Tibial artery (tissue), 4 donors: ENCODE measurements at regions not wholly inside any gene's neighbourhood (a gene's known extent, or its start where the extent isn't known, plus 50 kb on each side); places are given as distances from the start of the nearest gene placed in this dataset.

ENCODE experiments used
- DNase-seq, 2 donors: peaks; one replicate each; pipeline ENCODE4 v3.0.0-alpha.2; 2019
- H3K27ac ChIP-seq, 2 donors: fragments of 200-600 bp; sonication (generic) in 1 of 2; 1 replicate in 1 of 2; 2 replicates in 1 of 2; pipeline ENCODE4 v1.5.1; 2018 to 2019; ENCODE audit warnings: mild to moderate bottlenecking in 1 of 2
- H3K27me3 ChIP-seq, 2 donors: fragments of 200-600 bp; sonication (generic) in 1 of 2; one replicate each; pipeline versions ENCODE4 v1.5.1 to v1.6.0; 2016 to 2019
- H3K36me3 ChIP-seq, 3 donors: fragments of 200-600 bp; sonication (generic) in 2 of 3; one replicate each; pipeline ENCODE4 v1.5.1; 2016 to 2019; ENCODE audit warnings: mild to moderate bottlenecking in 2 of 3
- H3K4me1 ChIP-seq, 4 donors: fragments of 200-600 bp; sonication (generic) in 2 of 4; 1 replicate in 3 of 4; 2 replicates in 1 of 4; pipeline ENCODE4 v1.5.1; 2016 to 2019
- H3K4me3 ChIP-seq, 2 donors: fragments of 200-600 bp; sonication (generic) in 1 of 2; 1 replicate in 1 of 2; 2 replicates in 1 of 2; pipeline ENCODE4 v1.5.1; 2018 to 2019; ENCODE audit warnings: mild to moderate bottlenecking in 2 of 2
- H3K9me3 ChIP-seq, 3 donors: fragments of 200-600 bp; sonication (generic) in 1 of 3; one replicate each; pipeline ENCODE4 v1.5.1; 2016 to 2019
- intact Hi-C: fragments of 100-400 bp; cut with DNase I; formaldehyde crosslinking; loops from one replicate; pipeline ENCODE4 v1.15.0; 2023; ENCODE audit warnings: low total_unique reads
- TF ChIP-seq, protein P1 (sequence below), 2 experiments: fragments of 200-600 bp in 1 of 2; fragments of 450-650 bp in 1 of 2; IDR thresholded peaks; one replicate each; pipeline ENCODE4 v1.5.1; 2017 to 2019; ENCODE audit warnings: antibody characterized with exemption in 2 of 2, mild to moderate bottlenecking in 1 of 2, moderate library complexity in 1 of 2

DNA sequence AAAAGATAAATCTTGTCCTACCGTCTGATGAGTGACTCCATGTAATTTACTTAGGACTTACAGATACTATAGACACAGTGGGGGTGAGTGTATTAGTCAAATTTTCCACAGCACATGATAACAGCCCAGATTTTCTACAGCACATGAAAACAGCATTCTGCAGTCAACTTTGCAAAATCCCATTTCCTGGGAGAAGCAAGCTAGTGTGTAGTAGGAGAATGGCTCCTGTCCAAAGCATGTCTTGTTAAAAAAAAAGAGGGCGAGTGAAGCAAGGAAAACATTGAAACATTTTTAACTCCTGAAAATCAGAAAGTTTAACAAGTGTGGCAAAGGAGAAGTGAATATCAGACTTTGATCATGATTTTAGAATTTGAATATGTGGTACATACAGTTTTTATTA, 817.8 kb upstream of the FAM98A start:
- no peak overlapping the region for H3K4me3 ChIP-seq
- no peaks in the 10 kb centered on the region for H3K36me3 ChIP-seq
- H3K27me3 ChIP-seq: no peaks in the 10 kb centered on the region
- H3K9me3 ChIP-seq: no peaks in the 10 kb centered on the region
- H3K4me1 ChIP-seq: no peaks in the 10 kb centered on the region
- H3K27ac ChIP-seq: no peak overlapping the region
- TF ChIP-seq, protein P1, sequence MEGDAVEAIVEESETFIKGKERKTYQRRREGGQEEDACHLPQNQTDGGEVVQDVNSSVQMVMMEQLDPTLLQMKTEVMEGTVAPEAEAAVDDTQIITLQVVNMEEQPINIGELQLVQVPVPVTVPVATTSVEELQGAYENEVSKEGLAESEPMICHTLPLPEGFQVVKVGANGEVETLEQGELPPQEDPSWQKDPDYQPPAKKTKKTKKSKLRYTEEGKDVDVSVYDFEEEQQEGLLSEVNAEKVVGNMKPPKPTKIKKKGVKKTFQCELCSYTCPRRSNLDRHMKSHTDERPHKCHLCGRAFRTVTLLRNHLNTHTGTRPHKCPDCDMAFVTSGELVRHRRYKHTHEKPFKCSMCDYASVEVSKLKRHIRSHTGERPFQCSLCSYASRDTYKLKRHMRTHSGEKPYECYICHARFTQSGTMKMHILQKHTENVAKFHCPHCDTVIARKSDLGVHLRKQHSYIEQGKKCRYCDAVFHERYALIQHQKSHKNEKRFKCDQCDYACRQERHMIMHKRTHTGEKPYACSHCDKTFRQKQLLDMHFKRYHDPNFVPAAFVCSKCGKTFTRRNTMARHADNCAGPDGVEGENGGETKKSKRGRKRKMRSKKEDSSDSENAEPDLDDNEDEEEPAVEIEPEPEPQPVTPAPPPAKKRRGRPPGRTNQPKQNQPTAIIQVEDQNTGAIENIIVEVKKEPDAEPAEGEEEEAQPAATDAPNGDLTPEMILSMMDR (IDR thresholded peaks at IDR 0.05): no peak
- no peak for DNase-seq
- intact Hi-C loops: no loop called here

DNA sequence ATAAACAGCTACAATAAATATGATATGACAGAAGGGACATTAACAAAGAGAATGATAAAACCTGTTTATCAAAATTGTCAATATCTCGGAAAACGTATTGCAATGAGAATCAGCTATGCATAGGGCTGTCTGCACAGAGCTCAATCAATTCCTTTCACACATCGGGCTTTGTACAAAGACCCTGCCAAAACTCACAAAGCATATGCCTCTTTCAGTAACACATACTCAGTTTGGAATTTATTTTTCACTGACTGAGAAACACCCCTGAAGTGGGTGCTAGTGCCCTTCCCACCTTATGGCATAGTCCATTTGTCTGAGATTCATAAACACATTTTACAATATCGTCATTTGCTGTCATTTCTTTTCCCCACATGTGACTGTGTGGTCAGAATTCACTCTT, 815.8 kb upstream of the FAM98A start:
- Histone ChIP-seq H3K4me3 (no peak overlapping the region), H3K4me1 (no peaks in the 10 kb centered on the region), H3K36me3 (no peaks in the 10 kb centered on the region), H3K27me3 (no peaks in the 10 kb centered on the region), H3K27ac (no peak overlapping the region), H3K9me3 (no peaks in the 10 kb centered on the region)
- DNase-seq: no peak
- intact Hi-C loops: no loop called here
- TF ChIP-seq, protein P1 (IDR thresholded peaks at IDR 0.05): no peak

DNA sequence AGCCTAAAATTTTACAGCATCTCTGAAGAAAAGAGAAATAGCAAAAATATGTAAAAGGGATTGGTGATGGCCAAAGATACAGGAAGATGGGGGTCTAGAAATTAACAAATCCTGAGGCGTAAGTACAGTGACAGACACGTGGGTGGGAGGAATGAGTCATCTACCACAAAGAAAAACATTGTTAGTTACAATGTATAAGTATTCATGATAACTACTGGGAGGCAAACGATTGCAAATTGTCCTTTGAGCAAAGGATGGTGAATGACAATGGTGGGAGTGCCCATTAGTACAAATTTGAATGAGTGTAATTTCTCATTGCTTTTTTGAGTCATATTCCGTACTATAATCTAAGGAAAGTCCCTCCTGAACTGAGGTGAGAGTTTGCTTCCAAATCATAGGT, 809.0 kb upstream of the FAM98A start:
- no peak for DNase-seq
- H3K36me3 ChIP-seq: no peaks in the 10 kb centered on the region
- TF ChIP-seq, protein P1 (IDR thresholded peaks at IDR 0.05): no peak
- no peaks in the 10 kb centered on the region for H3K9me3 ChIP-seq
- H3K4me1 ChIP-seq: no peaks in the 10 kb centered on the region
- no peak overlapping the region for H3K4me3 ChIP-seq
- H3K27me3 ChIP-seq: no peaks in the 10 kb centered on the region
- H3K27ac ChIP-seq: no peak overlapping the region
- intact Hi-C loops: no loop called here

DNA sequence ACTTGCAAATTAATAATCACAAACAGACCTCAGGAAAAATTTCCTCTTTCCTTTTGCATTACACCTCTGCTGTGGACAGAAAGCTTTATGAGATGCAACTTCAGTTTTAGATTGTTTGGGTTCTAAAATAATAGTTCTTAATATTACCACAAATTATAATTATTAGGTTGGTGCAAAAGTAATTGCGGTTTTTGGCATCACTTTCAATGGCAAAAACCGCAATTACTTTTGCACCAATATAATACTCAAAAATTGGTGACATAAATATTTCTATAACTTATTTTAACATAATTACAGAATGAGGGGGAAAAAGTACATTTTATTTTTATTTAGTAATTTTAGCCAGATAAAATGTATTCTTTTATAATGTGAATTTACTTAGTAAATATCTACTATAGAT, 804.4 kb upstream of the FAM98A start:
- Histone ChIP-seq H3K27ac (no peak overlapping the region), H3K27me3 (no peaks in the 10 kb centered on the region), H3K9me3 (no peaks in the 10 kb centered on the region), H3K36me3 (no peaks in the 10 kb centered on the region), H3K4me1 (no peaks in the 10 kb centered on the region), H3K4me3 (no peak overlapping the region)
- TF ChIP-seq, protein P1 (IDR thresholded peaks at IDR 0.05): no peak
- intact Hi-C loops: no loop called here
- no peak for DNase-seq

DNA sequence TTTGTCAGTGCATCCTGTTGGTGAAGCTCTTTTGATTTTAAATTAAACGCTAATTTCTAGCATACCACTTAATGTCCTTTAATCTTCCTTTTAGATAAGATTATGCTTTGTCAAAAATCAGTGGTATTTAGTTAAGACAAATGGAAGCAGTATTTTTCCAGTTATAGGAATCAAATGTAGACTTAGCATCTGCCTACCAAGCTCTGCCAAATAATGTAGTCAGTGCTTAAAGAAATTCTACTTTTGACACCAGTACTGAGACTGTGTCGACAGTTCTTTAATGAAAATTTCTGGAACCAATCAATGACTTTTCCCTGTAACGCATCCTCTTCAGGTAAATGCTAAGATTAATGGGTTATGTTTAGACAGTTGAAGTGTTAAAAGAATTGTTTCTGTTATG, 803.3 kb upstream of the FAM98A start:
- no peak overlapping the region for H3K4me3 ChIP-seq
- intact Hi-C loops: no loop called here
- no peaks in the 10 kb centered on the region for H3K27me3 ChIP-seq
- H3K4me1 ChIP-seq: no peaks in the 10 kb centered on the region
- DNase-seq: no peak
- TF ChIP-seq, protein P1 (IDR thresholded peaks at IDR 0.05): no peak
- no peaks in the 10 kb centered on the region for H3K9me3 ChIP-seq
- H3K27ac ChIP-seq: no peak overlapping the region
- no peaks in the 10 kb centered on the region for H3K36me3 ChIP-seq

DNA sequence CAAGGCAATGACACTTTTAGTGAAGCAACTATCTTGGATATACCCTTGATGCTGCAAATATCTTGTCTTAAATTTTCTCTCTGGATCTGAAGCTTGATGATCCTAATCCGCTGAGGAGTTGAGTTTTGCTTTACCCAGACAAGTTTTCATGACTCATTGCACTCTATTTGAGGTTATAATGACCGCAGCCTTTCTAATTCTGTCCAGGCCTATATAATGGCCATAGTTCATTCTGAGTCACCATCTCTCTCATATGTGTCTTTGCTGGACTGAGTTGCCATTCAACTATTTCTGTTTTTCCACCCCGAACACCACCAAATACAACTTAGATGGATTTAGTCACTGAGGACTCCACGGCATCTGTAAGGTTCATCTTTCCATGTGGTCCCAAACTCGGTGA, 802.1 kb upstream of the FAM98A start:
- Histone ChIP-seq H3K36me3 (no peaks in the 10 kb centered on the region), H3K4me1 (no peaks in the 10 kb centered on the region), H3K9me3 (no peaks in the 10 kb centered on the region), H3K27ac (no peak overlapping the region), H3K27me3 (no peaks in the 10 kb centered on the region), H3K4me3 (no peak overlapping the region)
- intact Hi-C loops: no loop called here
- no peak for DNase-seq
- TF ChIP-seq, protein P1 (IDR thresholded peaks at IDR 0.05): no peak
